Activated CD8-positive, alpha-beta T cell treated with anti-CD3 and anti-CD28 coated beads for 36 hours (primary cell): ENCODE measurements at regions not wholly inside any gene's neighbourhood (a gene's known extent, or its start where the extent isn't known, plus 50 kb on each side); places are given as distances from the start of the nearest gene placed in this dataset.

Experiments used
- ATAC-seq: fragments of 200-7000 bp; cut with Tn5 transposase; one replicate; pipeline ENCODE4 v1.10.0; 2021; ENCODE audit warnings: mild to moderate bottlenecking, moderate library complexity
- CTCF ChIA-PET: fragments of 350-600 bp; sonication (Branson Sonifier 250); formaldehyde crosslinking; loops from one replicate; lab custom pipeline; 2021; ENCODE audit warnings: antibody characterized with exemption; lab: Charles Lee
- POLR2A ChIA-PET: fragments of 350-600 bp; sonication (Branson Sonifier 250); formaldehyde crosslinking; loops from one replicate; lab custom pipeline; 2021; ENCODE audit warnings: antibody characterized with exemption; lab: Charles Lee
- DNase-seq: peaks from one replicate; pipeline ENCODE4 v3.0.0-alpha.2; 2020
- H3K27ac Mint-ChIP-seq: one replicate; pipeline ENCODE4 v1.8.0; 2021; ENCODE audit warnings: mild to moderate bottlenecking, mixed read lengths
- H3K27me3 Mint-ChIP-seq: one replicate; pipeline ENCODE4 v1.8.0; 2021; ENCODE audit warnings: mixed read lengths
- H3K36me3 Mint-ChIP-seq: one replicate; pipeline ENCODE4 v1.8.0; 2021; ENCODE audit warnings: low read depth, mixed read lengths
- H3K4me1 Mint-ChIP-seq: one replicate; pipeline ENCODE4 v1.8.0; 2021; ENCODE audit warnings: low read depth, mixed read lengths
- H3K4me3 Mint-ChIP-seq: one replicate; pipeline ENCODE4 v1.8.0; 2021; ENCODE audit warnings: mild to moderate bottlenecking, moderate library complexity, mixed read lengths
- H3K9me3 Mint-ChIP-seq: one replicate; pipeline ENCODE4 v1.8.0; 2021; ENCODE audit warnings: mixed read lengths
- intact Hi-C: fragments of 100-400 bp; cut with micrococcal nuclease; formaldehyde crosslinking; loops from one replicate; pipeline ENCODE4 v1.10.0; 2022
- TF ChIP-seq, protein P1 (sequence below): fragments of 200-600 bp; IDR thresholded peaks from one replicate; pipeline ENCODE4 v1.8.0; 2022; ENCODE audit warnings: antibody characterized with exemption, mild to moderate bottlenecking

- intact Hi-C loops = no loop called here
- DNase-seq = peak; percentile 69
- Mint-ChIP-seq H3K4me3 (peak overlapping the region; percentile 85), H3K36me3 (peaks cover 11% of the 10 kb centered on the region), H3K27me3 (no peaks in the 10 kb centered on the region), H3K9me3 (peaks cover 4% of the 10 kb centered on the region), H3K4me1 (peaks cover 11% of the 10 kb centered on the region), H3K27ac (peak overlapping the region; percentile 91)
- ChIA-PET CTCF (no interaction called here), POLR2A (no interaction called here)
- peak; percentile 91 for ATAC-seq
- TF ChIP-seq, protein P1, sequence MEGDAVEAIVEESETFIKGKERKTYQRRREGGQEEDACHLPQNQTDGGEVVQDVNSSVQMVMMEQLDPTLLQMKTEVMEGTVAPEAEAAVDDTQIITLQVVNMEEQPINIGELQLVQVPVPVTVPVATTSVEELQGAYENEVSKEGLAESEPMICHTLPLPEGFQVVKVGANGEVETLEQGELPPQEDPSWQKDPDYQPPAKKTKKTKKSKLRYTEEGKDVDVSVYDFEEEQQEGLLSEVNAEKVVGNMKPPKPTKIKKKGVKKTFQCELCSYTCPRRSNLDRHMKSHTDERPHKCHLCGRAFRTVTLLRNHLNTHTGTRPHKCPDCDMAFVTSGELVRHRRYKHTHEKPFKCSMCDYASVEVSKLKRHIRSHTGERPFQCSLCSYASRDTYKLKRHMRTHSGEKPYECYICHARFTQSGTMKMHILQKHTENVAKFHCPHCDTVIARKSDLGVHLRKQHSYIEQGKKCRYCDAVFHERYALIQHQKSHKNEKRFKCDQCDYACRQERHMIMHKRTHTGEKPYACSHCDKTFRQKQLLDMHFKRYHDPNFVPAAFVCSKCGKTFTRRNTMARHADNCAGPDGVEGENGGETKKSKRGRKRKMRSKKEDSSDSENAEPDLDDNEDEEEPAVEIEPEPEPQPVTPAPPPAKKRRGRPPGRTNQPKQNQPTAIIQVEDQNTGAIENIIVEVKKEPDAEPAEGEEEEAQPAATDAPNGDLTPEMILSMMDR = no peak
Observed at GRCh38 chrX:63560601-63561218, 209.6 kb upstream of the SPIN4 start.

GRCh38 chrX:63551856-63552255, 200.7 kb upstream of the SPIN4 start:
- H3K36me3 Mint-ChIP-seq = peaks cover 19% of the 10 kb centered on the region
- POLR2A ChIA-PET = no interaction called here
- H3K27me3 Mint-ChIP-seq = no peaks in the 10 kb centered on the region
- no peak for DNase-seq
- H3K9me3 Mint-ChIP-seq = peaks cover 16% of the 10 kb centered on the region
- H3K4me1 Mint-ChIP-seq = no peaks in the 10 kb centered on the region
- TF ChIP-seq, protein P1 = no peak
- no peak overlapping the region for H3K27ac Mint-ChIP-seq
- intact Hi-C loops = no loop called here
- CTCF ChIA-PET = no interaction called here
- ATAC-seq = no peak
- H3K4me3 Mint-ChIP-seq = no peak overlapping the region

DNA sequence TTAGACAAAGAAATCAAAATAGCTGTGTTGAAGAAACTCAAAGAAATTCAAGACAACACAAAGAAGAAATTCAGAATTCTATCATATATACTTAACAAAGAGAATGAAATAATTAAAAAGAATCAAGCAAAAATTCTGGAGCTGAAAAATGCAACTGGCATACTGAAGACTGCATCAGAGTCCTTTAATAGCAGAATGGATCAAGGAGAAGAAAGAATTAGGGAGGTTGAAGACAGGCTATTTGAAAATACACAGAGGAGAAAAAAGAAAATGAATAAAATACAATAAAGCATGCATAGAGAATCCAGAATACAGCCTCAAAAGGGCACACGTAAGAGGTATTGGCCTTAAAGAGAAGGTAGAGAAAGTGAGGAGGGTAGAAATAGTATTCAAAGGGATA, 179.5 kb upstream of the SPIN4 start:
- intact Hi-C loops = no loop called here
- CTCF ChIA-PET = no interaction called here
- no peak overlapping the region for H3K27ac Mint-ChIP-seq
- H3K36me3 Mint-ChIP-seq = peaks cover 32% of the 10 kb centered on the region
- POLR2A ChIA-PET = no interaction called here
- ATAC-seq (no peak), DNase-seq (no peak)
- H3K4me1 Mint-ChIP-seq = peaks cover 3% of the 10 kb centered on the region
- H3K4me3 Mint-ChIP-seq = no peak overlapping the region
- H3K9me3 Mint-ChIP-seq = peaks cover 20% of the 10 kb centered on the region
- no peaks in the 10 kb centered on the region for H3K27me3 Mint-ChIP-seq
- TF ChIP-seq, protein P1 = no peak

DNA sequence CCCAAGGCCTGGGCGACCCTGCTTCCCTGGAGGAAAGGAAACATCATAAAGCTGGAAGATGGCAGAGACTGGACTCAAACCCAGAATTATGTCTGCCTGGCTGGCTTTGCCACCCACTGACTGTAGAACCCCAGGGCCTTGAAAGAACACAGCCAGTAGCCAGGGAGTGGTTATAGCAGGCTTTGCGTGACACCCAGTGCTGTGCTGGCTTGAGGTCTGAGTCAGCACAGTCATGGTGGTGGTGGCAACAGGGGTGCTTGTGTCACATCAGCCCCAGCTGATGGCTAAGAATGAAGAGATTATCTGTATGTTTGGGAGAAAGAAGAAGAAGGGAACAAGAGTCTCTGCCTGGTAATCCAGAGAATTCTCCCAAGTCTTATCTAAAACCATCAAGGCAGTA, 178.8 kb upstream of the SPIN4 start:
- no peak overlapping the region for H3K27ac Mint-ChIP-seq
- CTCF ChIA-PET = no interaction called here
- intact Hi-C loops = no loop called here
- TF ChIP-seq, protein P1 = no peak
- H3K36me3 Mint-ChIP-seq = peaks cover 27% of the 10 kb centered on the region
- peaks cover 3% of the 10 kb centered on the region for H3K4me1 Mint-ChIP-seq
- ATAC-seq = no peak
- no peak for DNase-seq
- POLR2A ChIA-PET = no interaction called here
- H3K27me3 Mint-ChIP-seq = no peaks in the 10 kb centered on the region
- peaks cover 16% of the 10 kb centered on the region for H3K9me3 Mint-ChIP-seq
- H3K4me3 Mint-ChIP-seq = no peak overlapping the region

- TF ChIP-seq, protein P1 = no peak
- peaks cover 9% of the 10 kb centered on the region for H3K9me3 Mint-ChIP-seq
- peaks cover 25% of the 10 kb centered on the region for H3K36me3 Mint-ChIP-seq
- DNase-seq (no peak), ATAC-seq (no peak)
- no peak overlapping the region for H3K27ac Mint-ChIP-seq
- ChIA-PET POLR2A (interaction anchor here (0.6 kb wide), 1 partner anchor 10 kb away, joined by 3 read pairs; no protein-coding TSS in a partner anchor), CTCF (no interaction called here)
- no peaks in the 10 kb centered on the region for H3K27me3 Mint-ChIP-seq
- intact Hi-C loops = no loop called here
- no peak overlapping the region for H3K4me3 Mint-ChIP-seq
- H3K4me1 Mint-ChIP-seq = peaks cover 3% of the 10 kb centered on the region
Observed at GRCh38 chrX:63526863-63527262, 175.7 kb upstream of the SPIN4 start.
